ENCODE measurements at regions not wholly inside any gene's neighbourhood (a gene's known extent, or its start where the extent isn't known, plus 50 kb on each side); places are given as distances from the start of the nearest gene placed in this dataset.

GRCh38 chr7:91330866-91331265, 66.6 kb downstream of the FZD1 start:
- H3K9me2 ChIP-seq (replicated peaks; ENCODE audit: insufficient read depth, low read length), result no peaks in the 10 kb centered on the region
- H3K79me2 ChIP-seq (ENCODE audit: insufficient read depth, low read length), result no peaks in the 10 kb centered on the region
- no peaks in the 10 kb centered on the region for H3K36me3 ChIP-seq (ENCODE audit: low read length)
- no peak overlapping the region for H3K4me3 ChIP-seq (ENCODE audit: insufficient read depth, low read length, poor library complexity, severe bottlenecking)
- TF ChIP-seq CTCF (IDR thresholded peaks at IDR 0.05; ENCODE audit: insufficient read depth, low read length, poor library complexity, severe bottlenecking) (no peak), EZH2phosphoT487 (conservative IDR thresholded peaks at IDR 0.05; ENCODE audit: low read length) (no peak)
- no peaks in the 10 kb centered on the region for H4K20me1 ChIP-seq (ENCODE audit: low read depth, low read length)
- H3F3A ChIP-seq (ENCODE audit: insufficient read depth), result no peaks in the 10 kb centered on the region
- no peak overlapping the region for H3K27ac ChIP-seq (ENCODE audit: low read depth, low read length)
- no peak overlapping the region for H3K4me2 ChIP-seq (ENCODE audit: low read depth, low read length, poor library complexity, severe bottlenecking)
- H2AFZ ChIP-seq (ENCODE audit: low read depth, low read length, severe bottlenecking), result no peak overlapping the region
- H3K27me3 ChIP-seq (ENCODE audit: low read length), result no peaks in the 10 kb centered on the region
- no peaks in the 10 kb centered on the region for H3K9me3 ChIP-seq (ENCODE audit: insufficient read depth, low read length)
- no peak overlapping the region for H3K9ac ChIP-seq (ENCODE audit: low read length)

GRCh38 chr7:91336106-91336505, 71.9 kb downstream of the FZD1 start:
- Histone ChIP-seq H2AFZ (ENCODE audit: low read depth, low read length, severe bottlenecking) (no peak overlapping the region), H3K27ac (ENCODE audit: low read depth, low read length) (no peak overlapping the region), H3K9me3 (ENCODE audit: insufficient read depth, low read length) (no peaks in the 10 kb centered on the region), H3K9ac (ENCODE audit: low read length) (no peak overlapping the region), H3F3A (ENCODE audit: insufficient read depth) (no peaks in the 10 kb centered on the region), H3K4me3 (ENCODE audit: insufficient read depth, low read length, poor library complexity, severe bottlenecking) (no peak overlapping the region), H3K27me3 (ENCODE audit: low read length) (no peaks in the 10 kb centered on the region), H3K79me2 (ENCODE audit: insufficient read depth, low read length) (no peaks in the 10 kb centered on the region), H3K4me2 (ENCODE audit: low read depth, low read length, poor library complexity, severe bottlenecking) (no peak overlapping the region), H3K9me2 (replicated peaks; ENCODE audit: insufficient read depth, low read length) (no peaks in the 10 kb centered on the region), H3K36me3 (ENCODE audit: low read length) (no peaks in the 10 kb centered on the region), H4K20me1 (ENCODE audit: low read depth, low read length) (no peaks in the 10 kb centered on the region)
- TF ChIP-seq EZH2phosphoT487 (conservative IDR thresholded peaks at IDR 0.05; ENCODE audit: low read length) (no peak), CTCF (IDR thresholded peaks at IDR 0.05; ENCODE audit: insufficient read depth, low read length, poor library complexity, severe bottlenecking) (no peak)

- no peaks in the 10 kb centered on the region for H3K36me3 ChIP-seq (ENCODE audit: low read length)
- no peak for TF ChIP-seq CTCF (IDR thresholded peaks at IDR 0.05; ENCODE audit: insufficient read depth, low read length, poor library complexity, severe bottlenecking)
- no peak overlapping the region for H3K4me2 ChIP-seq (ENCODE audit: low read depth, low read length, poor library complexity, severe bottlenecking)
- no peaks in the 10 kb centered on the region for H3K27me3 ChIP-seq (ENCODE audit: low read length)
- H3K79me2 ChIP-seq (ENCODE audit: insufficient read depth, low read length), result no peaks in the 10 kb centered on the region
- H3K9me3 ChIP-seq (ENCODE audit: insufficient read depth, low read length), result no peaks in the 10 kb centered on the region
- no peaks in the 10 kb centered on the region for H3F3A ChIP-seq (ENCODE audit: insufficient read depth)
- no peak overlapping the region for H3K4me3 ChIP-seq (ENCODE audit: insufficient read depth, low read length, poor library complexity, severe bottlenecking)
- H3K9ac ChIP-seq (ENCODE audit: low read length), result no peak overlapping the region
- H3K27ac ChIP-seq (ENCODE audit: low read depth, low read length), result no peak overlapping the region
- H4K20me1 ChIP-seq (ENCODE audit: low read depth, low read length), result no peaks in the 10 kb centered on the region
- no peak overlapping the region for H2AFZ ChIP-seq (ENCODE audit: low read depth, low read length, severe bottlenecking)
- H3K9me2 ChIP-seq (replicated peaks; ENCODE audit: insufficient read depth, low read length), result no peaks in the 10 kb centered on the region
These were observed 74.2 kb downstream of the FZD1 start for GRCh38 chr7:91338226-91339020.

Data from SU-DHL-6 (cell line).